Mammary epithelial cell (primary cell): ENCODE measurements at regions not wholly inside any gene's neighbourhood (a gene's known extent, or its start where the extent isn't known, plus 50 kb on each side); places are given as distances from the start of the nearest gene placed in this dataset.

ENCODE experiments used
- EZH2 ChIP-seq: IDR thresholded peaks from 2 replicates; pipeline ENCODE4 v1.6.1; 2012; ENCODE audit warnings: low read length, inconsistent platforms, borderline replicate concordance
- TF ChIP-seq, protein P1 (sequence below), 2 donors: IDR thresholded peaks in 1 of 2; conservative IDR thresholded peaks in 1 of 2; 2 replicates each; pipeline ENCODE4 v1.5.1; 2011 to 2012; ENCODE audit warnings: inconsistent platforms in 2 of 2, low read length in 2 of 2, mild to moderate bottlenecking in 2 of 2, control low read depth in 1 of 2, low read depth in 1 of 2; ENCODE audit not compliant: insufficient read depth in 1 of 2; ENCODE audit errors: extremely low read depth in 1 of 2

- TF ChIP-seq, protein P1, sequence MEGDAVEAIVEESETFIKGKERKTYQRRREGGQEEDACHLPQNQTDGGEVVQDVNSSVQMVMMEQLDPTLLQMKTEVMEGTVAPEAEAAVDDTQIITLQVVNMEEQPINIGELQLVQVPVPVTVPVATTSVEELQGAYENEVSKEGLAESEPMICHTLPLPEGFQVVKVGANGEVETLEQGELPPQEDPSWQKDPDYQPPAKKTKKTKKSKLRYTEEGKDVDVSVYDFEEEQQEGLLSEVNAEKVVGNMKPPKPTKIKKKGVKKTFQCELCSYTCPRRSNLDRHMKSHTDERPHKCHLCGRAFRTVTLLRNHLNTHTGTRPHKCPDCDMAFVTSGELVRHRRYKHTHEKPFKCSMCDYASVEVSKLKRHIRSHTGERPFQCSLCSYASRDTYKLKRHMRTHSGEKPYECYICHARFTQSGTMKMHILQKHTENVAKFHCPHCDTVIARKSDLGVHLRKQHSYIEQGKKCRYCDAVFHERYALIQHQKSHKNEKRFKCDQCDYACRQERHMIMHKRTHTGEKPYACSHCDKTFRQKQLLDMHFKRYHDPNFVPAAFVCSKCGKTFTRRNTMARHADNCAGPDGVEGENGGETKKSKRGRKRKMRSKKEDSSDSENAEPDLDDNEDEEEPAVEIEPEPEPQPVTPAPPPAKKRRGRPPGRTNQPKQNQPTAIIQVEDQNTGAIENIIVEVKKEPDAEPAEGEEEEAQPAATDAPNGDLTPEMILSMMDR (conservative IDR thresholded peaks at IDR 0.05 in 1 of 2, IDR thresholded peaks at IDR 0.05 in 1 of 2; ENCODE audit: extremely low read depth in 1 of 2, insufficient read depth in 1 of 2, low read depth in 1 of 2, low read length in 2 of 2): no peak
- no peak for TF ChIP-seq EZH2
Measured at GRCh38 chr3:59128685-59129084, 78.9 kb upstream of the CFAP20DC start.
